Nephron progenitor cell (in vitro differentiated cells): ENCODE measurements at regions not wholly inside any gene's neighbourhood (a gene's known extent, or its start where the extent isn't known, plus 50 kb on each side); places are given as distances from the start of the nearest gene placed in this dataset.

ENCODE experiments used
- DNase-seq: peaks from one replicate; pipeline ENCODE4 v3.0.0; 2021
- H3K27ac Mint-ChIP-seq: 2 replicates; pipeline ENCODE4 v1.8.0; 2021; ENCODE audit warnings: mild to moderate bottlenecking, moderate library complexity, mixed read lengths
- H3K27me3 Mint-ChIP-seq: 2 replicates; pipeline ENCODE4 v1.8.0; 2021; ENCODE audit warnings: mild to moderate bottlenecking, low read depth, mixed read lengths; ENCODE audit not compliant: poor library complexity
- H3K36me3 Mint-ChIP-seq: 2 replicates; pipeline ENCODE4 v1.8.0; 2021; ENCODE audit warnings: low read depth, mixed read lengths
- H3K4me1 Mint-ChIP-seq: 2 replicates; pipeline ENCODE4 v1.8.0; 2021; ENCODE audit warnings: mixed read lengths
- H3K4me3 Mint-ChIP-seq: 2 replicates; pipeline ENCODE4 v1.8.0; 2021; ENCODE audit warnings: mild to moderate bottlenecking, moderate library complexity, mixed read lengths
- H3K9me3 Mint-ChIP-seq: 2 replicates; pipeline ENCODE4 v1.8.0; 2021; ENCODE audit warnings: mild to moderate bottlenecking, moderate library complexity, mixed read lengths
- TF ChIP-seq, protein P1 (sequence below): fragments of 200-600 bp; sonication (generic); IDR thresholded peaks from 2 replicates; pipeline ENCODE4 v1.5.0; 2021; ENCODE audit warnings: antibody characterized with exemption

DNA sequence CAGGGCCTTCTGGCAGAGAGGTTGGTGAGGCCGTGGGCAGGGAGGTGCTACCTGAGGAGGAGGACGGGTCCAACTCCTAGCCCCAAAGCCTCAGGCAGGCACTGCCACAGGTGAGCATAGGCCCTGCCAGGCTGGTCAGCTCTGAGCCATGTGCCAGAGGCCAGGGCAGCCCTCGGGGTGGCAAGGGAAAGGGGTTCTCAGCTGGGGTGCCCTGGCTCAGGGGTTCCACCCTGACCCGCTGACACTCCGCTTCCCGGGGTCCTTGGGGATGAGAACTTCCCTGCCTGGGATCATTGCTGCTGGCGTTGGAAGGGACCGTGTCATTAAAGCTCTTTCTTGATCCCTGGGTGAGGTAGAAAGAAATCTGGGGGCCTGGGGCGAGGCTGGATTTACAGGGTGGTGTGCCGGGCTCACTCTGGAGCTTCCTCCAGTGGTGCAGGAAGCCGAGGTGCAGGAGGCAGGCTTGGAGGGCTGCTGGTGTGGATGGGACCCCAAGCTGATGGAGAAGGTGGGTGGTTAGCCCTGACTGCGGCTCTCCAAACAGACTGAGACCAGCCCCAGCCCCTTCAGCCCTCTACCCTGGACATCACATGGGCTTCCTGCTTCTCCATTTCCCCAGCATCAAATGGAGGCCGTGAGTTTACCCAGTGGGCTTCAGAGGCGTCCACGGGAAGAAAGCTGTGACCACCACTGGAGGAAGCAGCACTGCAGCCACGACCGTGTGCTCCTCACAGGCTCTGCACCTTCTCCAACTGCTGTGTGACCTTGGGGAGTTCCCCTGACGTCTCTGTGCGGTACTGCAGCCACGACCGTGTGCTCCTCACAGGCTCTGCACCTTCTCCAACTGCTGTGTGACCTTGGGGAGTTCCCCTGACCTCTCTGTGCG, 295.2 kb downstream of the NDUFA10 start:
- Mint-ChIP-seq H3K27ac (no peak overlapping the region), H3K9me3 (no peaks in the 10 kb centered on the region), H3K4me3 (no peak overlapping the region), H3K4me1 (peaks cover 40% of the 10 kb centered on the region), H3K36me3 (no peaks in the 10 kb centered on the region), H3K27me3 (peaks cover 12% of the 10 kb centered on the region)
- TF ChIP-seq, protein P1, sequence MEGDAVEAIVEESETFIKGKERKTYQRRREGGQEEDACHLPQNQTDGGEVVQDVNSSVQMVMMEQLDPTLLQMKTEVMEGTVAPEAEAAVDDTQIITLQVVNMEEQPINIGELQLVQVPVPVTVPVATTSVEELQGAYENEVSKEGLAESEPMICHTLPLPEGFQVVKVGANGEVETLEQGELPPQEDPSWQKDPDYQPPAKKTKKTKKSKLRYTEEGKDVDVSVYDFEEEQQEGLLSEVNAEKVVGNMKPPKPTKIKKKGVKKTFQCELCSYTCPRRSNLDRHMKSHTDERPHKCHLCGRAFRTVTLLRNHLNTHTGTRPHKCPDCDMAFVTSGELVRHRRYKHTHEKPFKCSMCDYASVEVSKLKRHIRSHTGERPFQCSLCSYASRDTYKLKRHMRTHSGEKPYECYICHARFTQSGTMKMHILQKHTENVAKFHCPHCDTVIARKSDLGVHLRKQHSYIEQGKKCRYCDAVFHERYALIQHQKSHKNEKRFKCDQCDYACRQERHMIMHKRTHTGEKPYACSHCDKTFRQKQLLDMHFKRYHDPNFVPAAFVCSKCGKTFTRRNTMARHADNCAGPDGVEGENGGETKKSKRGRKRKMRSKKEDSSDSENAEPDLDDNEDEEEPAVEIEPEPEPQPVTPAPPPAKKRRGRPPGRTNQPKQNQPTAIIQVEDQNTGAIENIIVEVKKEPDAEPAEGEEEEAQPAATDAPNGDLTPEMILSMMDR = no peak
- DNase-seq = no peak

DNA sequence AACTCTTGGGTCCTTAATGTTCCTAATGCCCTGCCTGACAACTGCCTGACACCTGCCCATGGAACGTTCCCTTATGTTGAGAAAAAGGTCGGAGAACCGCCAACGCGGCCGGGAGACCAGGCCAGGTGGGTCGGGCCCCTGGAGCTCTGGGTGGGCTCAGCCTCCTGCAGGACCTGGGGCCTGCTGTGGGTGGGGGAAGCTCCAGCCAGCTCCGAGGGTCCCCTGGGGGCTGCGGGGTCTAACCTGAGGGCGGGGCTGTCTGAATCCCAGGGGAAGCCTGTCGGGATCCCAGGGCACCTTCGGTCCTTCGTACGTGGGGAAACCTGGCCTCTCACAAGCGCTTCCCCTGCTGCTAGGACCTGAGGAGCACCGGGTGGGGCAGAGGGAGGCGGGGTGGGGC, 296.0 kb downstream of the NDUFA10 start:
- TF ChIP-seq, protein P1 = no peak
- no peak overlapping the region for H3K27ac Mint-ChIP-seq
- H3K9me3 Mint-ChIP-seq = no peaks in the 10 kb centered on the region
- H3K27me3 Mint-ChIP-seq = peaks cover 12% of the 10 kb centered on the region
- H3K4me1 Mint-ChIP-seq = peaks cover 36% of the 10 kb centered on the region
- H3K4me3 Mint-ChIP-seq = no peak overlapping the region
- no peaks in the 10 kb centered on the region for H3K36me3 Mint-ChIP-seq
- DNase-seq = no peak

DNA sequence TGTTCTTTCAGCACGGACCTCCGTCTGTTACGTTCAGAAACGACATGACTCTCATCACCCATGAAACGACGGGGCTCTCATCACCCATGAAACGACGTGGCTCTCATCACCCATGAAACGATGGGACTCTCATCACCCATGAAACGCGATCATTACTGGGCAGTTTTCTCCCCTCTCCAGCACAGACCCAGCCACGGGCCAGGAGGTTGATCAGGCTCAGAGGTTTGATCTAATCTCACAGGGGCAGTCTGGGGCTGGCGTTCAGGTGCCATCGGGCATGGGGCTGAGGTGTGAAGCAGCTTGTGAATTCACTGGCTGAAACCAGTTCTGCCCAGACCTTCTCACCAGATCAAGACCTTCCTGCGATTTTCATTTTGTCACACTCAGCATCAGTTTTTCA, 296.4 kb downstream of the NDUFA10 start:
- Mint-ChIP-seq H3K36me3 (no peaks in the 10 kb centered on the region), H3K27ac (no peak overlapping the region), H3K9me3 (no peaks in the 10 kb centered on the region), H3K27me3 (peaks cover 12% of the 10 kb centered on the region), H3K4me3 (no peak overlapping the region), H3K4me1 (peaks cover 33% of the 10 kb centered on the region)
- TF ChIP-seq, protein P1 = no peak
- no peak for DNase-seq

- Mint-ChIP-seq H3K4me3 (no peak overlapping the region), H3K36me3 (no peaks in the 10 kb centered on the region), H3K27me3 (peaks cover 12% of the 10 kb centered on the region), H3K9me3 (no peaks in the 10 kb centered on the region), H3K4me1 (peaks cover 33% of the 10 kb centered on the region), H3K27ac (no peak overlapping the region)
- TF ChIP-seq, protein P1 = no peak
- no peak for DNase-seq
Measured at GRCh38 chr2:239727776-239728600, 297.2 kb downstream of the NDUFA10 start.

DNA sequence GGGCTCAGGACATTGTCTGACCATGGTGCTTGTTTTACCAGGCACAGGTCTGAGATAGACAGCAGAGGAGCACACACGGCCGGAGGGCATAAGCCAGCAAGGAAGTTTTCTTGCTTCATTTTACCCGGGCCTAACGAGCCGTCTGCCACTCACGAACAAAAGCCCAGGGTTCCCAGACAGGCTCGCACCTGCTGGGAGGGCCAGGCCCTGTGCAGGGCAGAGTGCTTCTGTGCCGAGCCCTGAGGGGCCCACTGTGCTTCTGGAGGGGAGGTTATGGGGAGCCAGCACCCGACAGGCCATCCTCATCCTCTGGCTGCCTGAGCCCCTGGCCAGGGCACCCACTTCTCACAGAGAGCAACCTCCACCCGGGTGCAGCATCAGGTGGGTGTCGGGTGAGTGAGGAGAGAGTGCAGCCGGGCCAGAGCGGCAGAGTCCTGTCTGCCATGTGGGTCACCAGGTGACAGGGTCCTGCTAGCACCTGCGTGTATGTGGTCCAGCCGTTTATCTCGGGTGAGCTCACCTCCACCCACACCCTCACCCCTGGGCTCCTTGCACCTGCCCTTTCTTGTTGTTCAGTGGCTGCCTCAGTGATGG, 297.9 kb downstream of the NDUFA10 start:
- Mint-ChIP-seq H3K36me3 (no peaks in the 10 kb centered on the region), H3K27me3 (peaks cover 11% of the 10 kb centered on the region), H3K9me3 (no peaks in the 10 kb centered on the region), H3K4me3 (no peak overlapping the region), H3K27ac (no peak overlapping the region), H3K4me1 (peaks cover 33% of the 10 kb centered on the region)
- no peak for DNase-seq
- TF ChIP-seq, protein P1 = no peak
